Pancreas (tissue), 10 donors: ENCODE measurements at regions not wholly inside any gene's neighbourhood (a gene's known extent, or its start where the extent isn't known, plus 50 kb on each side); places are given as distances from the start of the nearest gene placed in this dataset.

Source experiments
- ATAC-seq, 4 donors: fragments of 200-7000 bp; cut with Tn5 transposase; one replicate each; pipeline versions ENCODE4 v1.8.0 to v1.9.1; 2020; ENCODE audit warnings: mild to moderate bottlenecking in 4 of 4, moderate library complexity in 4 of 4
- DNase-seq, 6 donors: peaks; one replicate each; pipeline ENCODE4 v3.0.0-alpha.2; 2020
- FAIRE-seq: peaks from 2 replicates; lab custom pipeline; 2012; peaks lifted over from hg19 to GRCh38; lab: Jason Lieb, UNC
- H3K27ac ChIP-seq, 4 donors: fragments of 200-600 bp; sonication (generic); 1 replicate in 3 of 4; 2 replicates in 1 of 4; pipeline versions ENCODE4 v1.5.0 to v1.8.0; 2020
- H3K27me3 ChIP-seq, 4 donors: fragments of 200-600 bp; one replicate each; pipeline ENCODE4 v1.8.0; 2021
- H3K36me3 ChIP-seq, 3 donors: fragments of 200-600 bp; sonication (generic) in 1 of 3; one replicate each; pipeline versions ENCODE4 v1.5.0 to v1.8.0; 2020 to 2021
- H3K4me1 ChIP-seq, 3 donors: fragments of 200-600 bp; one replicate each; pipeline ENCODE4 v1.8.0; 2021
- H3K4me3 ChIP-seq, 4 donors: fragments of 200-600 bp; sonication (generic) in 2 of 4; one replicate each; pipeline versions ENCODE4 v1.5.0 to v1.8.0; 2020 to 2021
- H3K9me3 ChIP-seq, 4 donors: fragments of 200-600 bp; one replicate each; pipeline ENCODE4 v1.8.0; 2021
- WGBS, 2 donors: extraction: QIAGEN DNeasy Blood & Tissue Kit; methylation state at CpG; one replicate each; pipeline ENCODE4 v1.1.7; 2013; 5-methylcytosine and 5-hydroxymethylcytosine counted together
- intact Hi-C, 3 donors: fragments of 100-400 bp; cut with DNase I; formaldehyde crosslinking; loops; one replicate each; pipeline versions ENCODE4 v1.11.1 to v1.14.2; 2022
- TF ChIP-seq, protein P1 (sequence below), 4 donors: fragments of 200-600 bp; sonication (generic) in 3 of 4; IDR thresholded peaks; one replicate each; pipeline versions ENCODE4 v1.5.0 to v1.8.0; 2021; ENCODE audit warnings: antibody characterized with exemption in 4 of 4
- donor health status: healthy with polysubstance abuse.
- donor health status: DM: no; HTN: no; CAD: no; lungs with moderate emphysema.
- donor health status: DM: no; HTN: no; CAD: no.
- donor health status: control.
- donor health status: control.
- donor health status: Bipolar disorder and iron deficiency.
- donor health status: DM: yes; HTN: yes; CAD: no.
- donor health status: DM: no; HTN: no; CAD: no.
- donor health status: DM: no; HTN: no; CAD: no.
- donor health status: DM: yes; HTN: yes; CAD: no.

DNA sequence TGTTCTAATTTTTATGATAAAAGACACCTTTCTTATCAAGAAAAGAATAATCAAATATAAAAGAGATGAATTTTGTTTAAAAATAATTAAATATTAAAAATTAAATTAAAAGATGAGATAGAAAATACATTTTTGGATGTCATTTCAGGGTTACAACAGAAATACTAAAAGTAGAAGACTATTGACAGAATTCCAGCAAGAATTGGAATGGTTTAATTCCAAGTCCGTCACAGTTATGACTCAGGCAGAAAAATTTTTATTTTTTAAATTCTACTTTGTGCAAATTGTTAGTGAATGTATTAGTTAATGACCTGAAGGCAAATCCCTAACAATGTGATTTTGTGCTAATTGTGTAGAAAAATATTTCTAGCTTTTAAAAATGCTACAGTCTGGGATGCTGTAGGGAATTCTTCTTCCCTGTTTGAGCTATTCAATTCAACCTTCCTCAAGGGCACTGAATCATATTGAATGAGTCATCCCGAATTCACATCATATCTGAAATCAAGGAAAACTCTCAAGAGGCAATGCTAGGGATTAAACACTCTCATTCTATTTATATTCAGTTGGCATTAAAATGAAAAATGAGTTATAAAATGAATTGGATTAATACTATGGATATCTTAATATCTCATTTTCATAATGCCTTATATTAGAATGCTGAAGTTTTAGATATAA, 633.5 kb upstream of the ATXN8OS start:
- WGBS, 2 donors, result 60 to 68% methylated on average over 2 of the region's 2 CpGs
- intact Hi-C loops, result no loop called here
- ATAC-seq, result no peak

DNA sequence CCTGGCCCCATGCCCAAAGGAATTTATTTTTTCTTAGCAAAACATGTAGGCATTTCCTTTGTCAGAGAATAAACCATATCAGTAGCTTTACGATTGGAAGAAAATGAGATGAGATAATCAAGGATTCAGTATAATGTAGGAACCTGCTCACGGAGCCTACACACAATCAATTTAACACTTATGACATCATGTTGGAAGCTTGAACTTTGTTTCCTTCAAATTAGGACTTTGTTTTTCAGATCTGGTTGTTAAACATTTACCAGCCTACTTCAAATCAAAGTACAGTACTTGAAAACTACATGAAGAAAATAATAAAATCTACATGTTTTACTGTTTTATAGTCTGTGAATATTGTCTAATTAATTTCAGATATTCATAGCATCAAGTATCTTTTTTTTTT, 639.0 kb upstream of the ATXN8OS start:
- no peaks in the 10 kb centered on the region for H3K4me1 ChIP-seq
- ATAC-seq, result no peak
- no peak for FAIRE-seq
- H3K27ac ChIP-seq, result no peak overlapping the region
- 23 to 30% methylated on average over 2 of the region's 2 CpGs for WGBS, 2 donors
- H3K27me3 ChIP-seq, result no peaks in the 10 kb centered on the region
- no peaks in the 10 kb centered on the region for H3K36me3 ChIP-seq
- intact Hi-C loops, result no loop called here
- H3K9me3 ChIP-seq, result no peaks in the 10 kb centered on the region
- H3K4me3 ChIP-seq, result no peak overlapping the region
- DNase-seq, result no peak
- TF ChIP-seq, protein P1, sequence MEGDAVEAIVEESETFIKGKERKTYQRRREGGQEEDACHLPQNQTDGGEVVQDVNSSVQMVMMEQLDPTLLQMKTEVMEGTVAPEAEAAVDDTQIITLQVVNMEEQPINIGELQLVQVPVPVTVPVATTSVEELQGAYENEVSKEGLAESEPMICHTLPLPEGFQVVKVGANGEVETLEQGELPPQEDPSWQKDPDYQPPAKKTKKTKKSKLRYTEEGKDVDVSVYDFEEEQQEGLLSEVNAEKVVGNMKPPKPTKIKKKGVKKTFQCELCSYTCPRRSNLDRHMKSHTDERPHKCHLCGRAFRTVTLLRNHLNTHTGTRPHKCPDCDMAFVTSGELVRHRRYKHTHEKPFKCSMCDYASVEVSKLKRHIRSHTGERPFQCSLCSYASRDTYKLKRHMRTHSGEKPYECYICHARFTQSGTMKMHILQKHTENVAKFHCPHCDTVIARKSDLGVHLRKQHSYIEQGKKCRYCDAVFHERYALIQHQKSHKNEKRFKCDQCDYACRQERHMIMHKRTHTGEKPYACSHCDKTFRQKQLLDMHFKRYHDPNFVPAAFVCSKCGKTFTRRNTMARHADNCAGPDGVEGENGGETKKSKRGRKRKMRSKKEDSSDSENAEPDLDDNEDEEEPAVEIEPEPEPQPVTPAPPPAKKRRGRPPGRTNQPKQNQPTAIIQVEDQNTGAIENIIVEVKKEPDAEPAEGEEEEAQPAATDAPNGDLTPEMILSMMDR (IDR thresholded peaks at IDR 0.05), result no peak

More for the DNA sequence above, 633.5 kb upstream of the ATXN8OS start:
- H3K27ac ChIP-seq, result no peak overlapping the region
- no peak for DNase-seq
- H3K4me1 ChIP-seq, result no peaks in the 10 kb centered on the region
- no peak overlapping the region for H3K4me3 ChIP-seq
- TF ChIP-seq, protein P1 (IDR thresholded peaks at IDR 0.05), result no peak
- FAIRE-seq, result no peak
- H3K36me3 ChIP-seq, result no peaks in the 10 kb centered on the region
- no peaks in the 10 kb centered on the region for H3K27me3 ChIP-seq
- no peaks in the 10 kb centered on the region for H3K9me3 ChIP-seq

DNA sequence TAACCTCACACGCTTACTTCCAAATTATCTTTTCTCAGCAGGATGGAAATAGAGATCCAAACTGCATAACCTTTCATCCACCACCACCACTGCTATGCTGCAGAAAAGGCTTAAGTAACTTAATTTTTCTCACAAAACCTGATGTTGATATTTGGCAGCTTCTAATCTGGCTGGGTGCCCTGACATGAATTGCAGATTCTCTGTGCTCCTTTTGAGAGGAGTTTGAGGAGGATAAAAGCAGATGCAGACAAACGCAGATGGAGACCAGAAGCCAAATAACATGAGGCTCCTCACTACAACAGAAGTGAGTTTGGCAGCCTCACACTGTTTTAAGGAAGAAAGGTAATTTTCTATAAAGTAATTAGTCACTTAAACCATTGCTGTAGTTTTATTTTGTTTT, 646.2 kb upstream of the ATXN8OS start:
- TF ChIP-seq, protein P1 (IDR thresholded peaks at IDR 0.05), result no peak
- 53 to 70% methylated on average over 2 of the region's 2 CpGs for WGBS, 2 donors
- Histone ChIP-seq H3K9me3 (no peaks in the 10 kb centered on the region), H3K27me3 (no peaks in the 10 kb centered on the region), H3K27ac (no peak overlapping the region), H3K4me1 (no peaks in the 10 kb centered on the region), H3K4me3 (no peak overlapping the region), H3K36me3 (no peaks in the 10 kb centered on the region)
- intact Hi-C loops, result no loop called here
- FAIRE-seq (no peak), DNase-seq (no peak), ATAC-seq (no peak)

DNA sequence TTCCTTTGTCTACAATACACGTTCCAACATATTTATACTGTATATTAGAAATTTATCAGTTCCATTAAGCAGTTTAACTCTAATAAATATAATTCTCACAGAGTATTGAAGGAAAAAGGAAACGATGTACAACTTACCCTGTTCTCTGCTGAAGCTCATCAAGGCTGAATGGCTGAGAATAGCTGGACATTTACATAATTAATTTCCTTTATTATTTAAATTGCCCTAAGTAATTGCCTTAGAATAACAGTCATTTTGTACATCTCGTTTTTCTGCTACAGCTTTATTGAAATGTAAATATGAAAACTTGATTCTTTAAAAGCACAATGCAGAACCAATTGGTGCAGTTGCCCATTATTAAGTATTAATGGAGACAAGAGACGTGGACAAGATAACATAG, 648.3 kb upstream of the ATXN8OS start:
- no peak overlapping the region for H3K4me3 ChIP-seq

DNA sequence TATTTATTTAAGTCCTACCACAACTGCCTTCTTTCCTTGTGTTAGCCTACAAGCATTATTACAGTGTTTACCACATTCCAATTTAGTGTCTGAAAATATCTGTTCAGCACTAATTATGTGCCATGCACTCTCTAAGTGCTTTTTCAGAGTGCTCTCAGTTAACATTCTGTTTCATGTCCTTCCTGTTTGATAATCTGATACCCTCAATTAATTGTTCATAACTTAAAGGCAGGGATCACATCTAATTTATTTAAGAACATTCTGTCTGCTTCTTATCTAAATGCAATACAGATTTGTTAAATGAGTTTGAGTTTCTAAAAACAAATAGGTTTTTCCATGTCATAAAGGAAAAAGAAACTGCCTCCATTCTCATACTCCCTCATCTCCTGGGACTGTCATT, 649.6 kb upstream of the ATXN8OS start:
- FAIRE-seq (no peak), ATAC-seq (no peak), DNase-seq (no peak)
- Histone ChIP-seq H3K4me3 (no peak overlapping the region), H3K36me3 (no peaks in the 10 kb centered on the region), H3K9me3 (no peaks in the 10 kb centered on the region), H3K27ac (no peak overlapping the region), H3K27me3 (no peaks in the 10 kb centered on the region), H3K4me1 (no peaks in the 10 kb centered on the region)
- TF ChIP-seq, protein P1 (IDR thresholded peaks at IDR 0.05), result no peak
- intact Hi-C loops, result no loop called here

More for the DNA sequence above, 648.3 kb upstream of the ATXN8OS start:
- no peaks in the 10 kb centered on the region for H3K27me3 ChIP-seq
- FAIRE-seq (no peak), ATAC-seq (no peak), DNase-seq (no peak)
- intact Hi-C loops, result no loop called here
- no peaks in the 10 kb centered on the region for H3K36me3 ChIP-seq
- H3K9me3 ChIP-seq, result no peaks in the 10 kb centered on the region
- H3K27ac ChIP-seq, result no peak overlapping the region
- 29 to 42% methylated on average over 4 of the region's 4 CpGs for WGBS, 2 donors
- TF ChIP-seq, protein P1 (IDR thresholded peaks at IDR 0.05), result no peak
- no peaks in the 10 kb centered on the region for H3K4me1 ChIP-seq
